Midbrain (tissue), 1 donor: ENCODE measurements at regions not wholly inside any gene's neighbourhood (a gene's known extent, or its start where the extent isn't known, plus 50 kb on each side); places are given as distances from the start of the nearest gene placed in this dataset.

Experiments
- DNase-seq: peaks from one replicate; lab custom pipeline; 2025; lab: John Stamatoyannopoulos, UW

GRCh38 chr21:27645285-27645684, 678.4 kb upstream of the ADAMTS5 start:
- DNase-seq, result no peak

GRCh38 chr21:27643326-27643725, 676.4 kb upstream of the ADAMTS5 start:
- no peak for DNase-seq

- no peak for DNase-seq
Measured at GRCh38 chr21:27639286-27639685, 672.4 kb upstream of the ADAMTS5 start.

- DNase-seq, result no peak
Measured at GRCh38 chr21:27636656-27637055, 669.8 kb upstream of the ADAMTS5 start.

GRCh38 chr21:27633631-27634030, 666.7 kb upstream of the ADAMTS5 start:
- no peak for DNase-seq

- DNase-seq, result no peak
Measured at GRCh38 chr21:27631471-27631870, 664.6 kb upstream of the ADAMTS5 start.

GRCh38 chr21:27622631-27623030, 655.7 kb upstream of the ADAMTS5 start:
- DNase-seq, result no peak

- DNase-seq, result no peak
Measured at GRCh38 chr21:27614231-27614630, 647.3 kb upstream of the ADAMTS5 start.

- no peak for DNase-seq
Measured at GRCh38 chr21:27606422-27606821, 639.5 kb upstream of the ADAMTS5 start.

GRCh38 chr21:27596196-27596595, 629.3 kb upstream of the ADAMTS5 start:
- DNase-seq, result no peak

GRCh38 chr21:27595716-27596115, 628.8 kb upstream of the ADAMTS5 start:
- no peak for DNase-seq

GRCh38 chr21:27590271-27590670, 623.4 kb upstream of the ADAMTS5 start:
- no peak for DNase-seq

GRCh38 chr21:27589781-27590180, 622.9 kb upstream of the ADAMTS5 start:
- DNase-seq, result no peak

- no peak for DNase-seq
Measured at GRCh38 chr21:27586986-27587385, 620.1 kb upstream of the ADAMTS5 start.

GRCh38 chr21:27586326-27586725, 619.4 kb upstream of the ADAMTS5 start:
- no peak for DNase-seq

GRCh38 chr21:27584256-27584655, 617.4 kb upstream of the ADAMTS5 start:
- DNase-seq, result no peak

- DNase-seq, result no peak
Measured at GRCh38 chr21:27582948-27583430, 616.1 kb upstream of the ADAMTS5 start.

GRCh38 chr21:27582246-27582947, 615.5 kb upstream of the ADAMTS5 start:
- DNase-seq, result no peak

GRCh38 chr21:27581168-27581567, 614.3 kb upstream of the ADAMTS5 start:
- DNase-seq, result no peak

- no peak for DNase-seq
Measured at GRCh38 chr21:27580276-27580675, 613.4 kb upstream of the ADAMTS5 start.

GRCh38 chr21:27578741-27579265, 611.9 kb upstream of the ADAMTS5 start:
- DNase-seq, result no peak

- DNase-seq, result no peak
Measured at GRCh38 chr21:27572696-27573095, 605.8 kb upstream of the ADAMTS5 start.

GRCh38 chr21:27571706-27572105, 604.8 kb upstream of the ADAMTS5 start:
- DNase-seq, result no peak

- DNase-seq, result no peak
Measured at GRCh38 chr21:27570306-27570868, 603.5 kb upstream of the ADAMTS5 start.
